ENCODE measurements at regions not wholly inside any gene's neighbourhood (a gene's known extent, or its start where the extent isn't known, plus 50 kb on each side); places are given as distances from the start of the nearest gene placed in this dataset.

DNA sequence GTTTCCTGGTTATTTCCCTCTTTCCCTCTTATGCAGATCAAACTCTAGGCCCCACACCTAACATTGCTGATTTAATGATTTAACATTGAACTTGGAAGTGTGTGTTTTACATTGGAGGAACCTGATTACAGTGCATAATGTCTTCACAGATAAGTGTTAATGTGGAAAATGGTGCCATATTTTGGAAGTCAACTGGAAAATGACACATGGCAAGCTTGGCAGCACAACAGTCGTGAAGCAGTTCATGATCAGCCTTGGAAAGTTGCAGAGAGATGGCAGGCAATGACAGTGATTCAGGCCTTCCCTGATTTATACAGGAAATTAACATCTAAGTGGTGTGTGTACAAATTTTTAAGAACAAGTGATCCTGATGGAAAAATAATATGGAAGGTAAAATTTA, 80.0 kb upstream of the CTNND2 start:
- no peak overlapping the region for H3K9ac ChIP-seq (ENCODE audit: low read length)
- H3K4me2 ChIP-seq (ENCODE audit: low read length): no peak overlapping the region
- H3K4me1 ChIP-seq (ENCODE audit: control insufficient read depth in 1 of 2, insufficient read depth in 2 of 2, low read length in 2 of 2): no peaks in the 10 kb centered on the region
- no peak overlapping the region for H2BK12ac ChIP-seq (ENCODE audit: low read length)
- no peak overlapping the region for H3K27ac ChIP-seq (ENCODE audit: low read depth, low read length)
- H2AK5ac ChIP-seq (ENCODE audit: low read length): no peak overlapping the region
- no peaks in the 10 kb centered on the region for H3K79me2 ChIP-seq (ENCODE audit: control insufficient read depth, insufficient read depth, low read length, poor library complexity)
- H2BK120ac ChIP-seq (ENCODE audit: insufficient read depth, low read length, poor library complexity): no peak overlapping the region
- no peak overlapping the region for H2AFZ ChIP-seq (ENCODE audit: insufficient read depth, low read length, poor library complexity)
- no peak overlapping the region for H4K12ac ChIP-seq (ENCODE audit: low read depth, low read length)
- H3K18ac ChIP-seq (ENCODE audit: low read length): no peak overlapping the region
- no peak overlapping the region for H3K4ac ChIP-seq (ENCODE audit: low read depth, low read length)
- H3K9me3 ChIP-seq (ENCODE audit: insufficient read depth, low read depth, low read length): no peaks in the 10 kb centered on the region
- H3K36me3 ChIP-seq (ENCODE audit: control insufficient read depth in 1 of 2, insufficient read depth in 2 of 2, low read length in 2 of 2): no peaks in the 10 kb centered on the region
- WGBS (ENCODE audit: extremely low coverage, insufficient coverage, insufficient read length): no CpG with 5 or more reads among the region's 1 CpG
- H3K79me1 ChIP-seq (ENCODE audit: low read length): no peaks in the 10 kb centered on the region
- no peak overlapping the region for H3K4me3 ChIP-seq (ENCODE audit: low read depth, low read length)
- no peaks in the 10 kb centered on the region for H3K27me3 ChIP-seq (ENCODE audit: insufficient read depth, low read length)
- DNase-seq: no peak
- no peak overlapping the region for H4K91ac ChIP-seq (ENCODE audit: low read depth, low read length)
- no peak overlapping the region for H3K23ac ChIP-seq (ENCODE audit: low read length)
- no peak overlapping the region for H2BK5ac ChIP-seq (ENCODE audit: low read depth, low read length, poor library complexity)
- H4K8ac ChIP-seq (ENCODE audit: low read depth, low read length): no peak overlapping the region
- no peak overlapping the region for H3K14ac ChIP-seq (ENCODE audit: low read length)

- no CpG with 5 or more reads among the region's 3 CpGs for WGBS (ENCODE audit: extremely low coverage, insufficient coverage, insufficient read length)
- Histone ChIP-seq H2AFZ (ENCODE audit: insufficient read depth, low read length, poor library complexity) (no peak overlapping the region), H3K14ac (ENCODE audit: low read length) (no peak overlapping the region), H2BK5ac (ENCODE audit: low read depth, low read length, poor library complexity) (no peak overlapping the region), H3K4me2 (ENCODE audit: low read length) (no peak overlapping the region), H3K36me3 (ENCODE audit: control insufficient read depth in 1 of 2, insufficient read depth in 2 of 2, low read length in 2 of 2) (no peaks in the 10 kb centered on the region), H3K79me2 (ENCODE audit: control insufficient read depth, insufficient read depth, low read length, poor library complexity) (no peaks in the 10 kb centered on the region), H3K18ac (ENCODE audit: low read length) (no peak overlapping the region), H3K23ac (ENCODE audit: low read length) (no peak overlapping the region), H3K4me3 (ENCODE audit: low read depth, low read length) (no peak overlapping the region), H3K9me3 (ENCODE audit: insufficient read depth, low read depth, low read length) (no peaks in the 10 kb centered on the region), H3K79me1 (ENCODE audit: low read length) (no peaks in the 10 kb centered on the region), H3K4ac (ENCODE audit: low read depth, low read length) (no peak overlapping the region), H3K4me1 (ENCODE audit: control insufficient read depth in 1 of 2, insufficient read depth in 2 of 2, low read length in 2 of 2) (no peaks in the 10 kb centered on the region), H4K91ac (ENCODE audit: low read depth, low read length) (no peak overlapping the region), H3K27me3 (ENCODE audit: insufficient read depth, low read length) (no peaks in the 10 kb centered on the region), H4K8ac (ENCODE audit: low read depth, low read length) (no peak overlapping the region), H3K9ac (ENCODE audit: low read length) (no peak overlapping the region), H2AK5ac (ENCODE audit: low read length) (no peak overlapping the region), H3K27ac (ENCODE audit: low read depth, low read length) (no peak overlapping the region), H4K12ac (ENCODE audit: low read depth, low read length) (no peak overlapping the region), H2BK120ac (ENCODE audit: insufficient read depth, low read length, poor library complexity) (no peak overlapping the region), H2BK12ac (ENCODE audit: low read length) (no peak overlapping the region)
- no peak for DNase-seq
These were observed 77.7 kb upstream of the CTNND2 start for GRCh38 chr5:11981986-11982385.

- Histone ChIP-seq H3K36me3 (ENCODE audit: control insufficient read depth in 1 of 2, insufficient read depth in 2 of 2, low read length in 2 of 2) (no peaks in the 10 kb centered on the region), H3K79me2 (ENCODE audit: control insufficient read depth, insufficient read depth, low read length, poor library complexity) (no peaks in the 10 kb centered on the region), H3K4ac (ENCODE audit: low read depth, low read length) (no peak overlapping the region), H3K18ac (ENCODE audit: low read length) (no peak overlapping the region), H2AFZ (ENCODE audit: insufficient read depth, low read length, poor library complexity) (no peak overlapping the region), H2AK5ac (ENCODE audit: low read length) (no peak overlapping the region), H3K9ac (ENCODE audit: low read length) (no peak overlapping the region), H2BK120ac (ENCODE audit: insufficient read depth, low read length, poor library complexity) (no peak overlapping the region), H3K4me2 (ENCODE audit: low read length) (no peak overlapping the region), H4K91ac (ENCODE audit: low read depth, low read length) (no peak overlapping the region), H3K4me3 (ENCODE audit: low read depth, low read length) (no peak overlapping the region), H3K27ac (ENCODE audit: low read depth, low read length) (no peak overlapping the region), H3K23ac (ENCODE audit: low read length) (no peak overlapping the region), H3K14ac (ENCODE audit: low read length) (no peak overlapping the region), H3K9me3 (ENCODE audit: insufficient read depth, low read depth, low read length) (no peaks in the 10 kb centered on the region), H3K27me3 (ENCODE audit: insufficient read depth, low read length) (no peaks in the 10 kb centered on the region), H3K4me1 (ENCODE audit: control insufficient read depth in 1 of 2, insufficient read depth in 2 of 2, low read length in 2 of 2) (no peaks in the 10 kb centered on the region), H4K8ac (ENCODE audit: low read depth, low read length) (no peak overlapping the region), H2BK12ac (ENCODE audit: low read length) (no peak overlapping the region), H2BK5ac (ENCODE audit: low read depth, low read length, poor library complexity) (no peak overlapping the region), H3K79me1 (ENCODE audit: low read length) (no peaks in the 10 kb centered on the region), H4K12ac (ENCODE audit: low read depth, low read length) (no peak overlapping the region)
- DNase-seq: no peak
- no CpG with 5 or more reads among the region's 2 CpGs for WGBS (ENCODE audit: extremely low coverage, insufficient coverage, insufficient read length)
These were observed 73.7 kb upstream of the CTNND2 start for GRCh38 chr5:11977904-11978303.

DNA sequence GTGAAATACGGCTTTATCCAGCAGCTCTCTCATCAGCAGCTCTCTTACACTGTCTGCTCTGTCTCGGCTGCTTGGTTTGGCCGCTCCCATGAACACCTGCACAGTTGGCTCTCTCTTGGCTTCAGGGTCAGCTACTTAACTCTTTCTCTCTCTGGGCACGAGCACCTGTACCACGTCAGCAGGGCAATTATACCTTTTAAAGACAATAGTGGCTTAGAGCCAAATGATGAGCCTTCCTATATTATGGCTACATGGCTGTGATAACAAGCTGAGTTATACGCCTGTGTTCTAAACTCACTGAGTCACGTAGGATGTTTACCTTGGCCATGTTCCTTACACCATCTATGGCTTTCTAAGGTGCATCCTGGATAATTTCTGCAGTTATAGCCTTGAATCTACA, 69.2 kb upstream of the CTNND2 start:
- WGBS (ENCODE audit: extremely low coverage, insufficient coverage, insufficient read length): no CpG with 5 or more reads among the region's 7 CpGs
- DNase-seq: no peak
- H3K9me3 ChIP-seq (ENCODE audit: insufficient read depth, low read depth, low read length): no peaks in the 10 kb centered on the region

More for the DNA sequence above, 69.2 kb upstream of the CTNND2 start:
- no peak overlapping the region for H2AK5ac ChIP-seq (ENCODE audit: low read length)
- no peak overlapping the region for H2BK5ac ChIP-seq (ENCODE audit: low read depth, low read length, poor library complexity)
- no peak overlapping the region for H4K91ac ChIP-seq (ENCODE audit: low read depth, low read length)
- H3K23ac ChIP-seq (ENCODE audit: low read length): no peak overlapping the region
- H4K8ac ChIP-seq (ENCODE audit: low read depth, low read length): no peak overlapping the region
- no peaks in the 10 kb centered on the region for H3K79me2 ChIP-seq (ENCODE audit: control insufficient read depth, insufficient read depth, low read length, poor library complexity)
- H2BK120ac ChIP-seq (ENCODE audit: insufficient read depth, low read length, poor library complexity): no peak overlapping the region
- no peaks in the 10 kb centered on the region for H3K4me1 ChIP-seq (ENCODE audit: control insufficient read depth in 1 of 2, insufficient read depth in 2 of 2, low read length in 2 of 2)
- no peak overlapping the region for H3K4ac ChIP-seq (ENCODE audit: low read depth, low read length)
- no peak overlapping the region for H3K18ac ChIP-seq (ENCODE audit: low read length)
- no peak overlapping the region for H3K4me2 ChIP-seq (ENCODE audit: low read length)
- no peak overlapping the region for H2BK12ac ChIP-seq (ENCODE audit: low read length)
- H4K12ac ChIP-seq (ENCODE audit: low read depth, low read length): no peak overlapping the region
- H3K79me1 ChIP-seq (ENCODE audit: low read length): no peaks in the 10 kb centered on the region
- H3K27ac ChIP-seq (ENCODE audit: low read depth, low read length): no peak overlapping the region
- no peak overlapping the region for H3K14ac ChIP-seq (ENCODE audit: low read length)
- no peak overlapping the region for H3K4me3 ChIP-seq (ENCODE audit: low read depth, low read length)
- no peaks in the 10 kb centered on the region for H3K36me3 ChIP-seq (ENCODE audit: control insufficient read depth in 1 of 2, insufficient read depth in 2 of 2, low read length in 2 of 2)
- H2AFZ ChIP-seq (ENCODE audit: insufficient read depth, low read length, poor library complexity): no peak overlapping the region
- H3K9ac ChIP-seq (ENCODE audit: low read length): no peak overlapping the region
- no peaks in the 10 kb centered on the region for H3K27me3 ChIP-seq (ENCODE audit: insufficient read depth, low read length)

Data from trophoblast cell (in vitro differentiated cells and primary cell).